ENCODE measurements at regions not wholly inside any gene's neighbourhood (a gene's known extent, or its start where the extent isn't known, plus 50 kb on each side); places are given as distances from the start of the nearest gene placed in this dataset.
"Not testable (repeated sequence)": the region's sequence is repeated elsewhere in the genome, so short reads cannot be mapped to it uniquely, and the experiment has no call there.

GRCh38 chr3:197454014-197454413 is 101.8 kb downstream of the BDH1 start:
- Histone ChIP-seq H3K36me3 (ENCODE audit: low read depth) (no peaks in the 10 kb centered on the region), H3F3A (ENCODE audit: insufficient read depth) (peaks cover 6% of the 10 kb centered on the region; the same call in 1 of the 2 replicates), H3K9me2 (ENCODE audit: insufficient read depth) (no peaks in the 10 kb centered on the region), H3K4me3 (no peak overlapping the region), H3K27ac (no peak overlapping the region), H3K79me2 (ENCODE audit: insufficient read depth) (no peaks in the 10 kb centered on the region), H3K9me3 (ENCODE audit: low read depth) (no peaks in the 10 kb centered on the region), H4K20me1 (ENCODE audit: insufficient read depth) (no peaks in the 10 kb centered on the region), H3K4me2 (ENCODE audit: unreplicated experiment) (no peak overlapping the region), H3K9ac (no peak overlapping the region), H2AFZ (no peak overlapping the region), H3K4me1 (ENCODE audit: insufficient read depth) (peaks cover 4% of the 10 kb centered on the region; the same call in 1 of the 2 replicates), H3K27me3 (replicated peaks; ENCODE audit: insufficient read depth) (no peaks in the 10 kb centered on the region)
- peak; percentile 36 for DNase-seq
- 61 to 70% methylated on average over 3 of the region's 3 CpGs for WGBS, 2 experiments (ENCODE audit: low coverage in 1 of 2, low lambda C conversion rate in 2 of 2, missing lambda C conversion rate in 2 of 2)
- in situ Hi-C loops (cut with MboI) = no loop called here
- no peak for TF ChIP-seq EZH2 (IDR thresholded peaks at IDR 0.05; ENCODE audit: insufficient read depth, poor library complexity, severe bottlenecking)
- TF ChIP-seq EZH2phosphoT487 (IDR thresholded peaks at IDR 0.05; ENCODE audit: insufficient read depth, low read depth) = no peak

DNA sequence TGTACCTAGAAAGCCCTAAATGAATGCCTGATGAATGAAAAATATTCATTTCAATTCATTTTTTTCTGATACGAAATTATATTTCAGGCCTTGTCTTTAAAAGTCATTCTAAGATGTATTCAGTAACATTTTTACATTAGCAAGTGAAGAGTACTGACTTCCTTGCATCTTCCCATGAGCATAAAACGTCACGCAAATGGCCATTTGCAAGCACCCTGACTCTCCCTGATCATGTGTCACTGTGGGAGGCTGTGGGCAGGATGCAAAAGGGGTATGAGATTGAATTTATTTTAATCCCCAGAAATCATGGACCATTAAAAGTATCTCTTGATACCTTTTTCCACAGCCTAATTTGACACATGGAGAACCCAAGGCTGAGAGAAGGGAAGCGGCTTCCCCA is 105.0 kb downstream of the BDH1 start:
- H3K9me2 ChIP-seq (ENCODE audit: insufficient read depth) = no peaks in the 10 kb centered on the region

GRCh38 chr3:197450308-197450707 is 105.5 kb downstream of the BDH1 start:
- H3K9ac ChIP-seq = no peak overlapping the region
- H3K4me3 ChIP-seq = no peak overlapping the region
- no peaks in the 10 kb centered on the region for H4K20me1 ChIP-seq (ENCODE audit: insufficient read depth)
- H3K79me2 ChIP-seq (ENCODE audit: insufficient read depth) = no peaks in the 10 kb centered on the region
- H3K27ac ChIP-seq = no peak overlapping the region
- TF ChIP-seq EZH2 (IDR thresholded peaks at IDR 0.05; ENCODE audit: insufficient read depth, poor library complexity, severe bottlenecking) (no peak), EZH2phosphoT487 (IDR thresholded peaks at IDR 0.05; ENCODE audit: insufficient read depth, low read depth) (no peak)
- H3K4me2 ChIP-seq (ENCODE audit: unreplicated experiment) = no peak overlapping the region
- in situ Hi-C loops (cut with MboI) = no loop called here
- H3F3A ChIP-seq (ENCODE audit: insufficient read depth) = peaks cover 4% of the 10 kb centered on the region; the same call in 1 of the 2 replicates
- DNase-seq = no peak
- no peaks in the 10 kb centered on the region for H3K27me3 ChIP-seq (replicated peaks; ENCODE audit: insufficient read depth)
- H3K36me3 ChIP-seq (ENCODE audit: low read depth) = no peaks in the 10 kb centered on the region
- 81 to 85% methylated on average over 2 of the region's 2 CpGs for WGBS, 2 experiments (ENCODE audit: low coverage in 1 of 2, low lambda C conversion rate in 2 of 2, missing lambda C conversion rate in 2 of 2)
- H2AFZ ChIP-seq = no peak overlapping the region
- H3K4me1 ChIP-seq (ENCODE audit: insufficient read depth) = no peaks in the 10 kb centered on the region
- no peaks in the 10 kb centered on the region for H3K9me2 ChIP-seq (ENCODE audit: insufficient read depth)
- H3K9me3 ChIP-seq (ENCODE audit: low read depth) = no peaks in the 10 kb centered on the region

More for the DNA sequence above, 105.0 kb downstream of the BDH1 start:
- no peaks in the 10 kb centered on the region for H3K36me3 ChIP-seq (ENCODE audit: low read depth)
- in situ Hi-C loops (cut with MboI) = no loop called here
- H3K4me1 ChIP-seq (ENCODE audit: insufficient read depth) = no peaks in the 10 kb centered on the region
- H3K9me3 ChIP-seq (ENCODE audit: low read depth) = no peaks in the 10 kb centered on the region
- H3F3A ChIP-seq (ENCODE audit: insufficient read depth) = peaks cover 6% of the 10 kb centered on the region; the same call in 1 of the 2 replicates
- no peak overlapping the region for H3K27ac ChIP-seq
- H4K20me1 ChIP-seq (ENCODE audit: insufficient read depth) = no peaks in the 10 kb centered on the region
- no peak overlapping the region for H2AFZ ChIP-seq
- DNase-seq = no peak
- no peak overlapping the region for H3K4me2 ChIP-seq (ENCODE audit: unreplicated experiment)
- WGBS, 2 experiments (ENCODE audit: low coverage in 1 of 2, low lambda C conversion rate in 2 of 2, missing lambda C conversion rate in 2 of 2) = 84 to 87% methylated on average over 4 of the region's 4 CpGs
- TF ChIP-seq EZH2 (IDR thresholded peaks at IDR 0.05; ENCODE audit: insufficient read depth, poor library complexity, severe bottlenecking) (no peak), EZH2phosphoT487 (IDR thresholded peaks at IDR 0.05; ENCODE audit: insufficient read depth, low read depth) (no peak)
- no peak overlapping the region for H3K4me3 ChIP-seq
- H3K79me2 ChIP-seq (ENCODE audit: insufficient read depth) = no peaks in the 10 kb centered on the region
- no peak overlapping the region for H3K9ac ChIP-seq
- no peaks in the 10 kb centered on the region for H3K27me3 ChIP-seq (replicated peaks; ENCODE audit: insufficient read depth)

DNA sequence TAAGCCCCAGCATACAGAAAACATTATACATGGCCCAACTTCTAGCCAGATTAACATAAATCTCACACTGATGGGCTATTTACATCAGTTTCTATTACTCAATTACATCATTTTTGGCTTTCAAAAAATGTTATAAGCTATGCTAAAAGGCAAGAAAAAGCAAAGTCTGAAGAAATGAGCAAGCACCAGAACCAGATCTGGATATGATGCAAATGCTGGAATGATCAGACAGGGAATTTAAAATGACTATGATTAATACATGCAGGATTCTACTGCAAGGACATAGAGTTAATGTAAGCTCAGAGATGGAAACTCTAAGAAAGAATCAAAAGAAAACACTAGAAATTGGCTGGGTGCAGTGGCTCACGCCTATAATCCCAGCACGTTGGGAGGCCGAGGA is 106.6 kb downstream of the BDH1 start:
- 90 to 95% methylated on average over 3 of the region's 3 CpGs for WGBS, 2 experiments (ENCODE audit: low coverage in 1 of 2, low lambda C conversion rate in 2 of 2, missing lambda C conversion rate in 2 of 2)
- in situ Hi-C loops (cut with MboI); H3K4me2 ChIP-seq (ENCODE audit: unreplicated experiment); H3K4me3 ChIP-seq; H3K27ac ChIP-seq; H2AFZ ChIP-seq; H4K20me1 ChIP-seq (ENCODE audit: insufficient read depth); H3K9me3 ChIP-seq (ENCODE audit: low read depth); H3K9me2 ChIP-seq (ENCODE audit: insufficient read depth); H3K27me3 ChIP-seq (replicated peaks; ENCODE audit: insufficient read depth); H3K4me1 ChIP-seq (ENCODE audit: insufficient read depth); H3F3A ChIP-seq (ENCODE audit: insufficient read depth); DNase-seq; H3K79me2 ChIP-seq (ENCODE audit: insufficient read depth); H3K9ac ChIP-seq; H3K36me3 ChIP-seq (ENCODE audit: low read depth): not testable (repeated sequence)

GRCh38 chr3:197447781-197448180 is 108.0 kb downstream of the BDH1 start:
- H3K4me2 ChIP-seq (ENCODE audit: unreplicated experiment); H3K27me3 ChIP-seq (replicated peaks; ENCODE audit: insufficient read depth); H3K4me3 ChIP-seq; H3K4me1 ChIP-seq (ENCODE audit: insufficient read depth); H3K27ac ChIP-seq; H3K36me3 ChIP-seq (ENCODE audit: low read depth); H3K9me3 ChIP-seq (ENCODE audit: low read depth); H3K79me2 ChIP-seq (ENCODE audit: insufficient read depth); H2AFZ ChIP-seq; H4K20me1 ChIP-seq (ENCODE audit: insufficient read depth); H3F3A ChIP-seq (ENCODE audit: insufficient read depth); H3K9ac ChIP-seq; in situ Hi-C loops (cut with MboI); H3K9me2 ChIP-seq (ENCODE audit: insufficient read depth); DNase-seq: not testable (repeated sequence)
- WGBS, 2 experiments (ENCODE audit: low coverage in 1 of 2, low lambda C conversion rate in 2 of 2, missing lambda C conversion rate in 2 of 2) = 51 to 60% methylated on average over 6 of the region's 6 CpGs
